GM23338 (cell line): ENCODE measurements at regions not wholly inside any gene's neighbourhood (a gene's known extent, or its start where the extent isn't known, plus 50 kb on each side); places are given as distances from the start of the nearest gene placed in this dataset.

Experiments
- ATAC-seq: fragments of 200-7000 bp; cut with Tn5 transposase; 3 replicates; pipeline ENCODE4 v1.9.1; 2020
- DNase-seq: peaks from one replicate; pipeline ENCODE4 v3.0.0-alpha.2; 2015; ENCODE audit warnings: low spot score
- H2AFZ ChIP-seq: fragments of 200-600 bp; sonication (generic); 2 replicates; pipeline ENCODE4 v1.8.0; 2016; ENCODE audit warnings: antibody characterized with exemption, mild to moderate bottlenecking, moderate library complexity
- H3F3A ChIP-seq: fragments of 200-600 bp; sonication (generic); replicated peaks from 2 replicates; pipeline ENCODE4 v1.8.0; 2017; ENCODE audit warnings: antibody characterized with exemption, mixed run types, low read depth
- H3K27ac ChIP-seq: fragments of 200-600 bp; sonication (generic); 2 replicates; pipeline ENCODE4 v1.6.1; 2016; ENCODE audit warnings: low read depth
- H3K27me3 ChIP-seq: fragments of 200-600 bp; sonication (generic); 2 replicates; pipeline ENCODE4 v1.8.0; 2016; ENCODE audit warnings: mild to moderate bottlenecking, mixed run types, moderate library complexity; ENCODE audit not compliant: insufficient read depth
- H3K36me3 ChIP-seq: fragments of 200-600 bp; sonication (generic); 2 replicates; pipeline ENCODE4 v1.8.0; 2016; ENCODE audit warnings: mild to moderate bottlenecking; ENCODE audit not compliant: insufficient read depth
- H3K4me1 ChIP-seq: fragments of 200-600 bp; sonication (generic); 2 replicates; pipeline ENCODE4 v1.8.0; 2016; ENCODE audit warnings: mild to moderate bottlenecking, moderate library complexity; ENCODE audit not compliant: insufficient read depth
- H3K4me2 ChIP-seq: fragments of 200-600 bp; sonication (generic); 2 replicates; pipeline ENCODE4 v1.7.1; 2017; ENCODE audit warnings: mixed run types
- H3K4me3 ChIP-seq: fragments of 200-600 bp; sonication (generic); 2 replicates; pipeline ENCODE4 v1.6.1; 2016; ENCODE audit warnings: mixed run types
- H3K79me2 ChIP-seq: fragments of 200-600 bp; sonication (generic); replicated peaks from 2 replicates; pipeline ENCODE4 v1.8.0; 2017; ENCODE audit warnings: mild to moderate bottlenecking; ENCODE audit not compliant: insufficient read depth
- H3K9me2 ChIP-seq: fragments of 200-600 bp; sonication (generic); 2 replicates; pipeline ENCODE4 v1.8.0; 2017; ENCODE audit not compliant: insufficient read depth
- H4K20me1 ChIP-seq: fragments of 200-600 bp; sonication (generic); replicated peaks from 2 replicates; pipeline ENCODE4 v1.8.0; 2017; ENCODE audit warnings: mild to moderate bottlenecking; ENCODE audit not compliant: insufficient read depth
- H3K27ac Mint-ChIP-seq: 2 replicates; pipeline ENCODE4 v1.8.0; 2020; ENCODE audit warnings: inconsistent platforms, mild to moderate bottlenecking, moderate library complexity, mixed read lengths
- H3K27me3 Mint-ChIP-seq: 3 replicates; pipeline ENCODE4 v1.8.0; 2022; ENCODE audit warnings: low read depth, mild to moderate bottlenecking, moderate library complexity, mixed read lengths, inconsistent platforms; ENCODE audit not compliant: insufficient read depth, poor library complexity
- H3K36me3 Mint-ChIP-seq: 3 replicates; pipeline ENCODE4 v1.8.0; 2021; ENCODE audit warnings: low read depth, mild to moderate bottlenecking, inconsistent platforms, moderate library complexity, mixed read lengths
- H3K4me1 Mint-ChIP-seq: 3 replicates; pipeline ENCODE4 v1.8.0; 2020; ENCODE audit warnings: mild to moderate bottlenecking, inconsistent platforms, mixed read lengths
- H3K4me3 Mint-ChIP-seq: 3 replicates; pipeline ENCODE4 v1.8.0; 2021; ENCODE audit warnings: moderate library complexity, mild to moderate bottlenecking, inconsistent platforms, mixed read lengths
- H3K9me3 Mint-ChIP-seq: 3 replicates; pipeline ENCODE4 v1.8.0; 2020; ENCODE audit warnings: moderate library complexity, mild to moderate bottlenecking, inconsistent platforms, mixed read lengths
- CREB1 ChIP-seq: fragments of 250-450 bp; sonication (Bioruptor Pico); IDR thresholded peaks from 2 replicates; pipeline ENCODE4 v1.5.0; 2020; ENCODE audit warnings: low read depth, mild to moderate bottlenecking, moderate library complexity
- ETS1 ChIP-seq: IDR thresholded peaks from 2 replicates; pipeline ENCODE4 v1.6.1; 2016; ENCODE audit warnings: antibody characterized with exemption
- EZH2phosphoT487 ChIP-seq: fragments of 200-600 bp; sonication (generic); IDR thresholded peaks from one replicate; pipeline ENCODE4 v1.8.1; 2018; ENCODE audit warnings: antibody characterized with exemption; ENCODE audit not compliant: unreplicated experiment
- JUNB ChIP-seq: IDR thresholded peaks from one replicate; pipeline ENCODE4 v1.6.1; 2016; ENCODE audit warnings: antibody characterized with exemption; ENCODE audit not compliant: unreplicated experiment
- NANOG ChIP-seq: IDR thresholded peaks from 2 replicates; pipeline ENCODE4 v1.6.1; 2016; ENCODE audit warnings: antibody characterized with exemption, borderline replicate concordance
- STAT1 ChIP-seq: IDR thresholded peaks from one replicate; pipeline ENCODE4 v1.6.1; 2016; ENCODE audit warnings: antibody characterized with exemption; ENCODE audit not compliant: unreplicated experiment
- ZNF331 ChIP-seq: fragments of 250-450 bp; sonication (Bioruptor Pico); IDR thresholded peaks from 2 replicates; pipeline ENCODE4 v1.5.0; 2020; ENCODE audit warnings: low read depth, mild to moderate bottlenecking, moderate library complexity
- TF ChIP-seq, protein P1 (sequence below): fragments of 250-450 bp; sonication (Bioruptor Pico); IDR thresholded peaks from 2 replicates; pipeline ENCODE4 v1.5.0; 2020; ENCODE audit warnings: mild to moderate bottlenecking, moderate library complexity
- TF ChIP-seq, protein P2 (sequence below): IDR thresholded peaks from one replicate; pipeline ENCODE4 v1.6.1; 2018; ENCODE audit warnings: antibody characterized with exemption; ENCODE audit not compliant: unreplicated experiment
- TF ChIP-seq, protein P3 (sequence below), 2 experiments: fragments of 200-600 bp in 1 of 2; sonication (generic) in 1 of 2; conservative IDR thresholded peaks; 2 replicates each; pipeline versions ENCODE4 v1.5.1 to v1.6.1; 2016 to 2017; ENCODE audit warnings: antibody characterized with exemption in 2 of 2, low read depth in 2 of 2, mild to moderate bottlenecking in 2 of 2, moderate library complexity in 1 of 2

GRCh38 chr2:221111739-221112138, 460.4 kb downstream of the EPHA4 start:
- TF ChIP-seq ZNF331 (CRISPR knock-in tag) (no peak), NANOG (no peak)
- TF ChIP-seq, protein P1, sequence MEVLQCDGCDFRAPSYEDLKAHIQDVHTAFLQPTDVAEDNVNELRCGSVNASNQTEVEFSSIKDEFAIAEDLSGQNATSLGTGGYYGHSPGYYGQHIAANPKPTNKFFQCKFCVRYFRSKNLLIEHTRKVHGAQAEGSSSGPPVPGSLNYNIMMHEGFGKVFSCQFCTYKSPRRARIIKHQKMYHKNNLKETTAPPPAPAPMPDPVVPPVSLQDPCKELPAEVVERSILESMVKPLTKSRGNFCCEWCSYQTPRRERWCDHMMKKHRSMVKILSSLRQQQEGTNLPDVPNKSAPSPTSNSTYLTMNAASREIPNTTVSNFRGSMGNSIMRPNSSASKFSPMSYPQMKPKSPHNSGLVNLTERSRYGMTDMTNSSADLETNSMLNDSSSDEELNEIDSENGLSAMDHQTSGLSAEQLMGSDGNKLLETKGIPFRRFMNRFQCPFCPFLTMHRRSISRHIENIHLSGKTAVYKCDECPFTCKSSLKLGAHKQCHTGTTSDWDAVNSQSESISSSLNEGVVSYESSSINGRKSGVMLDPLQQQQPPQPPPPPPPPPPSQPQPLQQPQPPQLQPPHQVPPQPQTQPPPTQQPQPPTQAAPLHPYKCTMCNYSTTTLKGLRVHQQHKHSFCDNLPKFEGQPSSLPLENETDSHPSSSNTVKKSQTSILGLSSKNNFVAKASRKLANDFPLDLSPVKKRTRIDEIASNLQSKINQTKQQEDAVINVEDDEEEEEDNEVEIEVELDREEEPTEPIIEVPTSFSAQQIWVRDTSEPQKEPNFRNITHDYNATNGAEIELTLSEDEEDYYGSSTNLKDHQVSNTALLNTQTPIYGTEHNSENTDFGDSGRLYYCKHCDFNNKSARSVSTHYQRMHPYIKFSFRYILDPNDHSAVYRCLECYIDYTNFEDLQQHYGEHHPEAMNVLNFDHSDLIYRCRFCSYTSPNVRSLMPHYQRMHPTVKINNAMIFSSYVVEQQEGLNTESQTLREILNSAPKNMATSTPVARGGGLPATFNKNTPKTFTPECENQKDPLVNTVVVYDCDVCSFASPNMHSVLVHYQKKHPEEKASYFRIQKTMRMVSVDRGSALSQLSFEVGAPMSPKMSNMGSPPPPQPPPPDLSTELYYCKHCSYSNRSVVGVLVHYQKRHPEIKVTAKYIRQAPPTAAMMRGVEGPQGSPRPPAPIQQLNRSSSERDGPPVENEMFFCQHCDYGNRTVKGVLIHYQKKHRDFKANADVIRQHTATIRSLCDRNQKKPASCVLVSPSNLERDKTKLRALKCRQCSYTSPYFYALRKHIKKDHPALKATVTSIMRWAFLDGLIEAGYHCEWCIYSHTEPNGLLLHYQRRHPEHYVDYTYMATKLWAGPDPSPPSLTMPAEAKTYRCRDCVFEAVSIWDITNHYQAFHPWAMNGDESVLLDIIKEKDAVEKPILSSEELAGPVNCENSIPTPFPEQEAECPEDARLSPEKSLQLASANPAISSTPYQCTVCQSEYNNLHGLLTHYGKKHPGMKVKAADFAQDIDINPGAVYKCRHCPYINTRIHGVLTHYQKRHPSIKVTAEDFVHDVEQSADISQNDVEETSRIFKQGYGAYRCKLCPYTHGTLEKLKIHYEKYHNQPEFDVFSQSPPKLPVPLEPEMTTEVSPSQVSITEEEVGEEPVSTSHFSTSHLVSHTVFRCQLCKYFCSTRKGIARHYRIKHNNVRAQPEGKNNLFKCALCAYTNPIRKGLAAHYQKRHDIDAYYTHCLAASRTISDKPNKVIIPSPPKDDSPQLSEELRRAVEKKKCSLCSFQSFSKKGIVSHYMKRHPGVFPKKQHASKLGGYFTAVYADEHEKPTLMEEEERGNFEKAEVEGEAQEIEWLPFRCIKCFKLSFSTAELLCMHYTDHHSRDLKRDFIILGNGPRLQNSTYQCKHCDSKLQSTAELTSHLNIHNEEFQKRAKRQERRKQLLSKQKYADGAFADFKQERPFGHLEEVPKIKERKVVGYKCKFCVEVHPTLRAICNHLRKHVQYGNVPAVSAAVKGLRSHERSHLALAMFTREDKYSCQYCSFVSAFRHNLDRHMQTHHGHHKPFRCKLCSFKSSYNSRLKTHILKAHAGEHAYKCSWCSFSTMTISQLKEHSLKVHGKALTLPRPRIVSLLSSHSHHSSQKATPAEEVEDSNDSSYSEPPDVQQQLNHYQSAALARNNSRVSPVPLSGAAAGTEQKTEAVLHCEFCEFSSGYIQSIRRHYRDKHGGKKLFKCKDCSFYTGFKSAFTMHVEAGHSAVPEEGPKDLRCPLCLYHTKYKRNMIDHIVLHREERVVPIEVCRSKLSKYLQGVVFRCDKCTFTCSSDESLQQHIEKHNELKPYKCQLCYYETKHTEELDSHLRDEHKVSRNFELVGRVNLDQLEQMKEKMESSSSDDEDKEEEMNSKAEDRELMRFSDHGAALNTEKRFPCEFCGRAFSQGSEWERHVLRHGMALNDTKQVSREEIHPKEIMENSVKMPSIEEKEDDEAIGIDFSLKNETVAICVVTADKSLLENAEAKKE = no peak
- Histone ChIP-seq H3K27me3 (no peaks in the 10 kb centered on the region), H3K4me2 (no peak overlapping the region), H3F3A (no peaks in the 10 kb centered on the region), H4K20me1 (no peaks in the 10 kb centered on the region), H3K79me2 (no peaks in the 10 kb centered on the region), H3K4me1 (no peaks in the 10 kb centered on the region), H3K27ac (no peak overlapping the region), H3K36me3 (no peaks in the 10 kb centered on the region), H2AFZ (peak overlapping the region; percentile 43; the same call in 1 of the 2 replicates), H3K9me2 (no peaks in the 10 kb centered on the region), H3K4me3 (no peak overlapping the region)
- Mint-ChIP-seq H3K9me3 (no peaks in the 10 kb centered on the region), H3K4me1 (peaks cover 2% of the 10 kb centered on the region; the same call in 2 of the 3 replicates), H3K4me3 (no peak overlapping the region), H3K36me3 (no peaks in the 10 kb centered on the region), H3K27me3 (no peaks in the 10 kb centered on the region), H3K27ac (no peak overlapping the region)
- DNase-seq (no peak), ATAC-seq (no peak)

- H3K27ac ChIP-seq = no peak overlapping the region
- no peak overlapping the region for H3K4me3 ChIP-seq
- no peaks in the 10 kb centered on the region for H3K79me2 ChIP-seq
- H3K4me1 ChIP-seq = no peaks in the 10 kb centered on the region
- H3K27ac Mint-ChIP-seq = no peak overlapping the region
- no peaks in the 10 kb centered on the region for H3K27me3 ChIP-seq
- H3K4me3 Mint-ChIP-seq = no peak overlapping the region
- no peak overlapping the region for H3K4me2 ChIP-seq
- no peaks in the 10 kb centered on the region for H3K36me3 ChIP-seq
- H3K36me3 Mint-ChIP-seq = no peaks in the 10 kb centered on the region
- H4K20me1 ChIP-seq = no peaks in the 10 kb centered on the region
- H3K4me1 Mint-ChIP-seq = no peaks in the 10 kb centered on the region
- ATAC-seq (no peak), DNase-seq (no peak)
- no peaks in the 10 kb centered on the region for H3K27me3 Mint-ChIP-seq
- no peak overlapping the region for H2AFZ ChIP-seq
- H3K9me2 ChIP-seq = no peaks in the 10 kb centered on the region
- no peaks in the 10 kb centered on the region for H3K9me3 Mint-ChIP-seq
- no peaks in the 10 kb centered on the region for H3F3A ChIP-seq
- TF ChIP-seq, protein P2, sequence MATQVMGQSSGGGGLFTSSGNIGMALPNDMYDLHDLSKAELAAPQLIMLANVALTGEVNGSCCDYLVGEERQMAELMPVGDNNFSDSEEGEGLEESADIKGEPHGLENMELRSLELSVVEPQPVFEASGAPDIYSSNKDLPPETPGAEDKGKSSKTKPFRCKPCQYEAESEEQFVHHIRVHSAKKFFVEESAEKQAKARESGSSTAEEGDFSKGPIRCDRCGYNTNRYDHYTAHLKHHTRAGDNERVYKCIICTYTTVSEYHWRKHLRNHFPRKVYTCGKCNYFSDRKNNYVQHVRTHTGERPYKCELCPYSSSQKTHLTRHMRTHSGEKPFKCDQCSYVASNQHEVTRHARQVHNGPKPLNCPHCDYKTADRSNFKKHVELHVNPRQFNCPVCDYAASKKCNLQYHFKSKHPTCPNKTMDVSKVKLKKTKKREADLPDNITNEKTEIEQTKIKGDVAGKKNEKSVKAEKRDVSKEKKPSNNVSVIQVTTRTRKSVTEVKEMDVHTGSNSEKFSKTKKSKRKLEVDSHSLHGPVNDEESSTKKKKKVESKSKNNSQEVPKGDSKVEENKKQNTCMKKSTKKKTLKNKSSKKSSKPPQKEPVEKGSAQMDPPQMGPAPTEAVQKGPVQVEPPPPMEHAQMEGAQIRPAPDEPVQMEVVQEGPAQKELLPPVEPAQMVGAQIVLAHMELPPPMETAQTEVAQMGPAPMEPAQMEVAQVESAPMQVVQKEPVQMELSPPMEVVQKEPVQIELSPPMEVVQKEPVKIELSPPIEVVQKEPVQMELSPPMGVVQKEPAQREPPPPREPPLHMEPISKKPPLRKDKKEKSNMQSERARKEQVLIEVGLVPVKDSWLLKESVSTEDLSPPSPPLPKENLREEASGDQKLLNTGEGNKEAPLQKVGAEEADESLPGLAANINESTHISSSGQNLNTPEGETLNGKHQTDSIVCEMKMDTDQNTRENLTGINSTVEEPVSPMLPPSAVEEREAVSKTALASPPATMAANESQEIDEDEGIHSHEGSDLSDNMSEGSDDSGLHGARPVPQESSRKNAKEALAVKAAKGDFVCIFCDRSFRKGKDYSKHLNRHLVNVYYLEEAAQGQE = no peak
- TF ChIP-seq ZNF331 (CRISPR knock-in tag) (no peak), CREB1 (CRISPR knock-in tag) (no peak), ETS1 (no peak), EZH2phosphoT487 (no peak), NANOG (no peak), STAT1 (no peak), JUNB (no peak)
- TF ChIP-seq, protein P3, sequence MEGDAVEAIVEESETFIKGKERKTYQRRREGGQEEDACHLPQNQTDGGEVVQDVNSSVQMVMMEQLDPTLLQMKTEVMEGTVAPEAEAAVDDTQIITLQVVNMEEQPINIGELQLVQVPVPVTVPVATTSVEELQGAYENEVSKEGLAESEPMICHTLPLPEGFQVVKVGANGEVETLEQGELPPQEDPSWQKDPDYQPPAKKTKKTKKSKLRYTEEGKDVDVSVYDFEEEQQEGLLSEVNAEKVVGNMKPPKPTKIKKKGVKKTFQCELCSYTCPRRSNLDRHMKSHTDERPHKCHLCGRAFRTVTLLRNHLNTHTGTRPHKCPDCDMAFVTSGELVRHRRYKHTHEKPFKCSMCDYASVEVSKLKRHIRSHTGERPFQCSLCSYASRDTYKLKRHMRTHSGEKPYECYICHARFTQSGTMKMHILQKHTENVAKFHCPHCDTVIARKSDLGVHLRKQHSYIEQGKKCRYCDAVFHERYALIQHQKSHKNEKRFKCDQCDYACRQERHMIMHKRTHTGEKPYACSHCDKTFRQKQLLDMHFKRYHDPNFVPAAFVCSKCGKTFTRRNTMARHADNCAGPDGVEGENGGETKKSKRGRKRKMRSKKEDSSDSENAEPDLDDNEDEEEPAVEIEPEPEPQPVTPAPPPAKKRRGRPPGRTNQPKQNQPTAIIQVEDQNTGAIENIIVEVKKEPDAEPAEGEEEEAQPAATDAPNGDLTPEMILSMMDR (conservative IDR thresholded peaks at IDR 0.05; ENCODE audit: low read depth in 2 of 2) = no peak
Observed at GRCh38 chr2:221112744-221113143, 459.4 kb downstream of the EPHA4 start.
